ENCODE measurements at regions not wholly inside any gene's neighbourhood (a gene's known extent, or its start where the extent isn't known, plus 50 kb on each side); places are given as distances from the start of the nearest gene placed in this dataset.

- TF ChIP-seq, protein P1, sequence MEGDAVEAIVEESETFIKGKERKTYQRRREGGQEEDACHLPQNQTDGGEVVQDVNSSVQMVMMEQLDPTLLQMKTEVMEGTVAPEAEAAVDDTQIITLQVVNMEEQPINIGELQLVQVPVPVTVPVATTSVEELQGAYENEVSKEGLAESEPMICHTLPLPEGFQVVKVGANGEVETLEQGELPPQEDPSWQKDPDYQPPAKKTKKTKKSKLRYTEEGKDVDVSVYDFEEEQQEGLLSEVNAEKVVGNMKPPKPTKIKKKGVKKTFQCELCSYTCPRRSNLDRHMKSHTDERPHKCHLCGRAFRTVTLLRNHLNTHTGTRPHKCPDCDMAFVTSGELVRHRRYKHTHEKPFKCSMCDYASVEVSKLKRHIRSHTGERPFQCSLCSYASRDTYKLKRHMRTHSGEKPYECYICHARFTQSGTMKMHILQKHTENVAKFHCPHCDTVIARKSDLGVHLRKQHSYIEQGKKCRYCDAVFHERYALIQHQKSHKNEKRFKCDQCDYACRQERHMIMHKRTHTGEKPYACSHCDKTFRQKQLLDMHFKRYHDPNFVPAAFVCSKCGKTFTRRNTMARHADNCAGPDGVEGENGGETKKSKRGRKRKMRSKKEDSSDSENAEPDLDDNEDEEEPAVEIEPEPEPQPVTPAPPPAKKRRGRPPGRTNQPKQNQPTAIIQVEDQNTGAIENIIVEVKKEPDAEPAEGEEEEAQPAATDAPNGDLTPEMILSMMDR (IDR thresholded peaks at IDR 0.05; ENCODE audit: insufficient read depth, low read length) = no peak
- TF ChIP-seq SPI1 (IDR thresholded peaks at IDR 0.05; ENCODE audit: borderline replicate concordance, low read depth) (no peak), POLR2AphosphoS5 (IDR thresholded peaks at IDR 0.05; ENCODE audit: low read depth) (no peak)
Observed at GRCh38 chr2:207276858-207277257, 111.1 kb upstream of the KLF7 start.

Data from HL-60 (cell line).